ENCODE measurements at regions not wholly inside any gene's neighbourhood (a gene's known extent, or its start where the extent isn't known, plus 50 kb on each side); places are given as distances from the start of the nearest gene placed in this dataset.

GRCh38 chr2:18428516-18428915 lies 131.9 kb downstream of the RDH14 start:
- 60 to 76% methylated on average over 5 to 6 of the region's 6 CpGs for WGBS, 2 donors
- intact Hi-C loops (cut with DNase I) = no loop called here
- H3K9me3 ChIP-seq = no peaks in the 10 kb centered on the region
- H3K36me3 ChIP-seq = no peaks in the 10 kb centered on the region
- TF ChIP-seq CTCF (IDR thresholded peaks at IDR 0.05) = no peak
- no peak for TF ChIP-seq POLR2A (IDR thresholded peaks at IDR 0.05)
- no peak overlapping the region for H3K4me3 ChIP-seq
- H3K27ac ChIP-seq = no peak overlapping the region
- DNase-seq = no peak
- H3K4me1 ChIP-seq = peaks cover 0 to 7% (median 0%) of the 10 kb centered on the region in 3 donors
- no peaks in the 10 kb centered on the region for H3K27me3 ChIP-seq

GRCh38 chr2:18427762-18428161 lies 132.7 kb downstream of the RDH14 start:
- no peak overlapping the region for H3K27ac ChIP-seq
- DNase-seq = no peak
- intact Hi-C loops (cut with DNase I) = no loop called here

GRCh38 chr2:18426174-18426573 lies 134.3 kb downstream of the RDH14 start:
- Histone ChIP-seq H3K36me3 (no peaks in the 10 kb centered on the region), H3K27ac (no peak overlapping the region), H3K4me3 (no peak overlapping the region), H3K27me3 (no peaks in the 10 kb centered on the region), H3K9me3 (no peaks in the 10 kb centered on the region), H3K4me1 (no peaks in the 10 kb centered on the region)
- no peak for TF ChIP-seq POLR2A (IDR thresholded peaks at IDR 0.05)
- no peak for TF ChIP-seq CTCF (IDR thresholded peaks at IDR 0.05)
- 48 to 56% methylated on average over 1 of the region's 1 CpG for WGBS, 2 donors
- intact Hi-C loops (cut with DNase I) = no loop called here
- no peak for DNase-seq

More at GRCh38 chr2:18427762-18428161, 132.7 kb downstream of the RDH14 start:
- TF ChIP-seq CTCF (IDR thresholded peaks at IDR 0.05) (no peak), POLR2A (IDR thresholded peaks at IDR 0.05) (no peak)
- Histone ChIP-seq H3K27me3 (no peaks in the 10 kb centered on the region), H3K9me3 (no peaks in the 10 kb centered on the region), H3K4me1 (peaks cover 0 to 5% (median 0%) of the 10 kb centered on the region in 3 donors), H3K36me3 (no peaks in the 10 kb centered on the region), H3K4me3 (no peak overlapping the region)

GRCh38 chr2:18425210-18425703 lies 135.2 kb downstream of the RDH14 start:
- no peaks in the 10 kb centered on the region for H3K27me3 ChIP-seq
- no peak overlapping the region for H3K27ac ChIP-seq
- no peak overlapping the region for H3K4me3 ChIP-seq
- 57 to 60% methylated on average over 3 of the region's 3 CpGs for WGBS, 2 donors
- H3K9me3 ChIP-seq = no peaks in the 10 kb centered on the region
- intact Hi-C loops (cut with DNase I) = no loop called here
- no peak for TF ChIP-seq CTCF (IDR thresholded peaks at IDR 0.05)
- TF ChIP-seq POLR2A (IDR thresholded peaks at IDR 0.05) = no peak
- H3K36me3 ChIP-seq = no peaks in the 10 kb centered on the region
- DNase-seq = no peak
- H3K4me1 ChIP-seq = no peaks in the 10 kb centered on the region

GRCh38 chr2:18423636-18424035 lies 136.8 kb downstream of the RDH14 start:
- Histone ChIP-seq H3K4me1 (no peaks in the 10 kb centered on the region), H3K27me3 (no peaks in the 10 kb centered on the region), H3K4me3 (no peak overlapping the region), H3K36me3 (no peaks in the 10 kb centered on the region), H3K9me3 (no peaks in the 10 kb centered on the region), H3K27ac (no peak overlapping the region)
- no peak for DNase-seq
- TF ChIP-seq CTCF (IDR thresholded peaks at IDR 0.05) (no peak), POLR2A (IDR thresholded peaks at IDR 0.05) (no peak)
- intact Hi-C loops (cut with DNase I) = no loop called here

Data from esophagus squamous epithelium (tissue), 5 donors.